ENCODE measurements at regions not wholly inside any gene's neighbourhood (a gene's known extent, or its start where the extent isn't known, plus 50 kb on each side); places are given as distances from the start of the nearest gene placed in this dataset.
A peak's percentile ranks its signal among the peaks of the same experiment; 100 is the strongest.

DNA sequence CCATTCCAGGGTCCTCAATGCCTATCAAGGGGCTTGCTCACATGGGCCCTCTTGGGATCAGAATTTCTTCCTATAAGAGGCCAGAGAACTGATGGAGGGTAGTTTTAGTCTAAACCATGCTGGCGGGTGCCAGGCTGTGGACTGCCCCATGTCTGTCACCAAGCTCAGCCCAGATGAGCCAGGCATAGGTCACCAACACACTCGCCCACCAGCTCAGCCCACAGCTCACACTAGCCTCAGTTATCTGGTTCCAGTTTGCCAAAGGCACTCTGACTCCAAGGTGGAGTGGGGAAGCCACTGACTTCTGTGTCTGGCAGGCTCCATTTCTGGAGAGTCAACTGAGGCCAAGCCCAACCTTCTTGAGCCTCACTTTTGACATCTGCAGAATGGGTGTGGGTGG lies 50.7 kb upstream of the INSYN1 start:
- no peak for DNase-seq

- DNase-seq = no peak
These were observed 52.4 kb upstream of the INSYN1 start for GRCh38 chr15:73805504-73806089.

- DNase-seq = no peak
These were observed 53.7 kb upstream of the INSYN1 start for GRCh38 chr15:73806698-73807483.

GRCh38 chr15:73807865-73808264 lies 54.7 kb upstream of the INSYN1 start:
- DNase-seq = no peak

DNA sequence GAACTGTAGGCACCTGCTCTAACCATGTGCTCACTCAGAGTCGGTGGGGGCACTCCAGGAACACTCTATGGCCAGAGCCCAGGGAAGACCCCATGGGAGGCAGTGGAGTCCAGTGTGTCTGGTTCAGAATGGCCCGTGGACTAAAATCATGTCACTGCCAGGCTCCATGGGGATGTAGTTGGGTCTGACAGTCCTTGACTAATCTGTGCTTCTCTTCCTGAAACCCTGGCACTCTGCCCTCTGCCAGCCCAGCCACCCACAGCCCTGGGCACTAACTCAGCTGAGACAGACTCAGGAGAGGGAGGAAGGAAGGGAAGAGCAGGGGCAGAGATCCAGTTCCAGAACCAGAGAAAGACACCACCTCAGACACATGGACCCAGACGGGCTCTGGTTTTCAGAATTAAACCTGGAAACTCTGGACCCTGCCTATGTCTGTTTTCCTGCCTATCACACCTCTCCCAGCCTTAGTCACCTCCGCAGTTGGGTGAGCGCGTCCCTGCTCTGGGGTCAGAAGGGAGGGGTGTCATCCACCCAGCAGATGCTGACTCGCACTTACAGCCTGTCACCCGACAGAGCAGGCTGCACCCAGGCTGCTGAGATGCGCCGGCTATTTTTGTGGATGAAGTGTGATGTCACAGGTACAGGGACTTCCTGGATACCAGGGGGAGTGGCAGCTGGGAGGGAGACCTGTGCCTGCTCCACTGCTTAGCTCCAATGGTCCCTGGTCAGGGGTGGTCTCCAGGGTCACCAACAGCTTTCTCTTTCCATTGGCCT lies 56.8 kb upstream of the INSYN1 start:
- DNase-seq = no peak

- peak; percentile 52 for DNase-seq
These were observed 59.8 kb upstream of the INSYN1 start for GRCh38 chr15:73812806-73813465.

DNA sequence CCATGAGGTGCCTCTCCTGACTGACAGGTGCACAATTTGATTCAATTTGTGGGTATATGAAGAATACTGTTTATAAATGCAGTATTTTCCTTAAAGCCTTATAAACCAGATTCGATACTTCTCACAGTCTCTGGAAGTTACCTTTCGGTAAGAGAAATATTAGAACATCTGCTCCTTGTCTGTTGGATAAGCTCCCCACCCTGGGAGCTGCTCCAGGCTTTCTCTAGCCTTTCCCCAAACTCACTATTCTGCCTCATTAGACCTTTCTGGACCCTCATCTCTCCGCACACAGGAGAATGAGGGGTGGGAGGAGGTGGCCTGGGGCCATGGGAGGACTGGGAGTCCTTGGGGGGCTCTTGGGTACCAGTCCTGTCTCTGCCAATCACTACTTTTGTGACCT lies 59.8 kb upstream of the TBC1D21 start:
- no peak for DNase-seq

GRCh38 chr15:73818308-73818985 lies 54.9 kb upstream of the TBC1D21 start:
- DNase-seq = no peak

DNA sequence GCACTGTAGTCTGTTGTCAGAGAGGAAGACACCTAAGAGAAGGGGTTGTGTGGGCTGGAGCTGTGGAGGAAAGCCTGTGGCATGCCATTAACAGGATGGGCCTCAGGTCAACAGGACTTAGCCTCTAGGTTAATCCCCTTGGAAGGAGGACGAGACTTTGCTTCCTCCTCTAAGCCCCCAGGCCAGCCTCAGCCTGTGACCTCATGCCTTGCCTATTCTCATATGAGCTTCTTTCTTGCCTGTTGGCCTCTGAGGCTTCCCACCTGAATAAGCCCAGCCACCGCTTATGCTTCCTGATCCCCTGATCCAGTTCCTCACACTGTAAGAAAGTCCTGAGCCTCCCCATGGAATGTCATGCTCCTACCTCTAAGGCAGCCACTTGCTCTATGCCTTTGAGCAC lies 52.2 kb upstream of the TBC1D21 start:
- no peak for DNase-seq

- no peak for DNase-seq
These were observed 50.4 kb upstream of the TBC1D21 start for GRCh38 chr15:73822998-73823397.

Measured in skin of body (tissue), 1 donor.